Astrocyte of the hippocampus (primary cell): ENCODE measurements at regions not wholly inside any gene's neighbourhood (a gene's known extent, or its start where the extent isn't known, plus 50 kb on each side); places are given as distances from the start of the nearest gene placed in this dataset.
"Not testable (repeated sequence)": the region's sequence is repeated elsewhere in the genome, so short reads cannot be mapped to it uniquely, and the experiment has no call there.

ENCODE experiments used
- DNase-seq: peaks from one replicate; pipeline ENCODE4 v3.0.0; 2011; ENCODE audit warnings: low read depth, low spot score

DNA sequence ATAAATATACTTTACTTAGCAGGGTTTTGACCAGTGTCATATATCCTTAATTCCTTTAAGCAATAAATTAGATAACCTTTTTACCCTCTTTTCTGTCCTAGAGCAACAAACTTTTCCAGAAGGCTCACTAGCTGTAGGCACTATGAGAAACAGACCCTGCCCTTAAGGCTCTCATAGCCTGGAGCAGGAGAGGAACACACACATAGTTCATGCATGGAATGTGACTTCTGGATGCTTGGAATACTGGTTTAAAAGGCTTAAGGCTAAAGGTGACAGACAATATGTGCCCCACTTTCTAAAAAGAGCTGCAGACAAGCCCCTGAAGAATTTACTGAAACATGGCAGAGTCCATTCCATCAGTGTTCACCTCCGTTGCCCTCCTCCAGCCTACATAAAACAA lies 237.2 kb downstream of the TTC8 start:
- DNase-seq = no peak

DNA sequence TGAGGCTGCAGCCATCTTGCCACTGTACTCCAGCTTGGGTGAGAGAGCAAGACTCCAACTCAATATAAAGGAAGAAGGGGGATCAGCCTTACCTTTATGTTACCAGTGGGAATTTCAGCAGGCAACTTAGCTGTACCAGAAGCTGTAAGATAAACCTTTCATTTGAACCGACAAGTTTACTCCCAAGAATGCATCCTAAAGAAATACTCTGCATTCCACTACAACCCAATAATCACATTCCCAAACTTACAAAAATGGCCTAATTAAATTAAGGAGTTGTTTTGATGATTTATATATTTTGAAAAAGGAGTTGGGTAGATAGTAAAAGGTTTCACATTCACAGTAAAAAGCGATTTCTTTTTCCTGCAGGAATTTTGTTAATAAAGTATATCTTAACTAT lies 241.4 kb downstream of the TTC8 start:
- no peak for DNase-seq

DNA sequence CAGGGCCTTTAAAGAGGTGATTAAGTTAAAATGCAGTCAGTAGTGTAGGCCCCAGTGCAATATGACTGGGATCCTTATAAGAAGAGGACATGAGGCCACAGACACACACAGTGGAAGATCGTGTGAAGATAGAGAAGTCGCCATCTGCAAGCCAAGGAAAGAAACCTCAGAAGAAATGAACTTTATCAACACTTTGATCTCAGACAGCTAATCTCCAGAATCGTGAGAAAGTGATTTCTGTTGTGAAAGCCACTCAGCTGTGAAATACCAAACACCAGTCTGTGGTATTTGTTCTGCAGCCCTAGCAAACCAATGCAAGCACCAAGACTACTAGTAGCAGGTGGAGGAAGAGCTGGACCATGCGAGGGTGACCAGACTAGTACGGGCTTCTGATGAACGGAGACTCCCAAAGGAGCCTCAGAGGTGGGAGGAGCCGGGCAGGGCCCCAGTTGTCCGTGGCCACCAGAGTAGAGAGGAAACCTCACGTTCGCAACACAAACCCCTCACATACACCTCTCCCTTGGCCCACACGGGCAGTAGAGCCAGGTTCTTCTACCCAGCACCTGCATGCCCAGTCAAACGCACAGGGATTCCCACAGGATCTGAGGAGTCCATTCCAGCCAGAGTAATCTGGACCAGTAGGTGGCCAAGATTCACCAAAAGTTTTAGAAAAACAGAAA lies 243.0 kb downstream of the TTC8 start:
- DNase-seq = no peak

DNA sequence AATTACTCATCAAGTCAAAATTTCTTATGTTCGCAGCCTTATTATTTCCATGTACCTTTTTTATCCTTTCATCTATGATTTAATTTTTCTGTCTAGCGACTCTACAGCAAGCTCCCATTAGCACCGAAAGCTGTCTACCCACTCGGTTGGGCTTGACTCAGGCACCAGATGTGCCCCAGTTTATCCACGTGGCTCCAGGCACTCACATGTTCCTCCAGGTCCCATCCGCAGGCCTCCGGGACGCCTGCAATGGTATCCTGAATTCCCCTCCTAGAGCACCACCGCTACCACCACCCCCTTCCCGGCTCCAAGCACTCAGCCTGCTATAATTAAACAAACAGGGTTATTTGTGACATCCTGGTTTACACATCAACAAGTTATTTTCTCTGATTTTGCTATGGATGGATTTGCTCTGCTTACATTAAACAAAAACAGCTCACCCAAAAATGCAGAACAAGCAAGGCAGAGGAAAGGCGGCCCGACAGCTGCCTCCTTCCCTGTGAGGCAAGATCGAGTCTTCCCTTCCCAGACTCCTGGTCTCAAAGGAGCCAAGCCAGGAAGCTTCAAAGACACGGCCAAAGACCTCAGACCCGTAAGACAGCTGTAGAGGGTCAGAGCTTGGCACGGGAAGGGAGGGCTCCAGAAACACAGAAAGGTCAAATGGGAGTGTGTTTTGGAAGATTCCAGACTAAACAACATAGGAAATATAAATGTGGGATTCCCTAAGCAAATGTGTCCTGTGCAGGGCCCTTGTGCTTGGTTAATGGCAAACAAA lies 253.8 kb downstream of the TTC8 start:
- no peak for DNase-seq

GRCh38 chr14:89085231-89085731 lies 260.8 kb downstream of the TTC8 start:
- DNase-seq = no peak

GRCh38 chr14:89085737-89086382 lies 261.4 kb downstream of the TTC8 start:
- DNase-seq = no peak

DNA sequence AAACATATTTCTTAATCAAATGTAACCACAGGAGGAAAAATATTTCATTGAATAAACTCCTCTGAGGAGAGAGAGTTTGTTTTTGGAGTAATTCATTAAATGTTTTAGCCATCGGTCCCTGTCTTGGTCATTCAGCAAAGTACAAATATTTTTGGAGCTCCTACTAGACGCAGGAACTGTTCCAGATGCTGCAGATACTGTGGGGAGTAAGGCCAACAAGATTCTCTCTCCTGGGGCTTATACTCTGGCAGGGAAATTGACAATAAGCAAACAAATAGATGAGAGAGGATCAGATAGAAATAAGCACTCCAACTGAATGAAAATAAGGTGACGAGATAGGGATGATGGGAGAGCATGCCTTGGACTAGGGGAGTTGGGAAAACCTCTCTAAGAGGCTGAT lies 264.1 kb downstream of the TTC8 start:
- no peak for DNase-seq

DNA sequence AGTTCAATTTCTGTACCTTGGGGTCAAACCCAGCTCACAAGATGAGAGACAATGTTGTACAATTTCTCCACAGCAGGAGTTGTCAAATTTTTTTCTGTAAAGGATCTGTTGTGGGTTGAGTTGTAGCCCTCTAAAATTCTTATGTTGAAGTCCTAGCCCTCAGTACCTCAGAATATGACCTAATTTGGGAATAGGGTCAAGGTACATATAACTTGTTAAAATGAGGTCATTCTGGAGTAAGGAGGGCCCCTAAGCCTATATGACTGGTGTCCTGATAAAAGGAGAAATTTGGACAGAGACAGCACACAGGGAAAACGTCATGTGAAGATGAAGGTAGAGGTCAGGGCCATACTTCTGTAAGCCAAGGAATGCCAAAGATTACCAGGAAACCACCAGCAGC lies 264.9 kb downstream of the TTC8 start:
- no peak for DNase-seq

- DNase-seq = no peak
Observed at GRCh38 chr14:89091781-89092180, 267.3 kb downstream of the TTC8 start.

DNA sequence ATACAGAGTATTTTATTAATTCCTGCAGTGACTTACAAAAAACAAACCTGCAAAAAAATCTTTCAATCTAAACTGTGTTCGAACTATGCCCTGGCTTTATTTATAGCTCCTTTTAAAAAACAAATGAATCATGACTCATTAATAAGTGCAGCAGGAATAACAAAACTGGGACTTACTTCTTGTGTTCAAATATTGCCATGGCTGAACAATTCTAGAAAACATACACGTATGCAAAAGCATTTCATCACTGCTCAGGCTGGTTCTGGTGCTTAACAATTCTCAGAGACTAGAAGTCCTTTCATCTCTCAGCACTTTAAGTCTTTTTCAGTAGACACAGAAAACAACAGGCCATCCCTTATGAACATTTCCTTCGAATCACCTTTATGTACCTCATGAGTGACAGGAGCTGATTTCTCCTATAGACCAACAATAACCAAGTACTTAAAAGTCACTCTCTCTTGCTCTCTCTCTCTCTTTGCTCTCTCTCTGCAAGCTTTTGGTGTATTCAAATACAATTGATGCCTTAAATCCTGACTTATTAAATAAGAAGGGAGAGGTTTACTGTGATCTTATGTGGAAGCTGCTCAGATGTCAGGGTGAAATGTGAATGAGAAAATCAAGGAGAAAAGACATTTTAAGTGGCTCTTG lies 268.8 kb downstream of the TTC8 start:
- DNase-seq = no peak

- DNase-seq = no peak
Observed at GRCh38 chr14:89095036-89095435, 270.6 kb downstream of the TTC8 start.

- DNase-seq = no peak
Observed at GRCh38 chr14:89096946-89097345, 272.5 kb downstream of the TTC8 start.

DNA sequence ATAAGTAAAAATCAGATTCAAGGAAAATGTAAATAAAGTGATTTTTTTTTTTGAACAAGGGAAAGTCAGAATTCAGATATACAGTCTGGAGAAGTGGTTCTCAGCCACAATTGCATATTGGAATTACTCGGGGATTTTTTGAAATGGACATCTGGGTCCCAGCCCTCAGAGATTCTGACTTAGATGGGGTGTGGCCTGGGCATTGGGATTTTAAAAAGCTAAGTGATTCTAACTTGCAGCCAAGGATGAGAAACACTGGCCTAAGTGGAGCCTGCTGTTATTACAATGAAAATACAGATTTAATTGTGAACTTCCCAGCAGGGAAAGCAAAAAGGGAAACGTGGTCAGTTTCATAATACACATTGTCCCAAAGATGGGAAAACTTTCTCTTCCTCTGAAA lies 273.8 kb downstream of the TTC8 start:
- no peak for DNase-seq

DNA sequence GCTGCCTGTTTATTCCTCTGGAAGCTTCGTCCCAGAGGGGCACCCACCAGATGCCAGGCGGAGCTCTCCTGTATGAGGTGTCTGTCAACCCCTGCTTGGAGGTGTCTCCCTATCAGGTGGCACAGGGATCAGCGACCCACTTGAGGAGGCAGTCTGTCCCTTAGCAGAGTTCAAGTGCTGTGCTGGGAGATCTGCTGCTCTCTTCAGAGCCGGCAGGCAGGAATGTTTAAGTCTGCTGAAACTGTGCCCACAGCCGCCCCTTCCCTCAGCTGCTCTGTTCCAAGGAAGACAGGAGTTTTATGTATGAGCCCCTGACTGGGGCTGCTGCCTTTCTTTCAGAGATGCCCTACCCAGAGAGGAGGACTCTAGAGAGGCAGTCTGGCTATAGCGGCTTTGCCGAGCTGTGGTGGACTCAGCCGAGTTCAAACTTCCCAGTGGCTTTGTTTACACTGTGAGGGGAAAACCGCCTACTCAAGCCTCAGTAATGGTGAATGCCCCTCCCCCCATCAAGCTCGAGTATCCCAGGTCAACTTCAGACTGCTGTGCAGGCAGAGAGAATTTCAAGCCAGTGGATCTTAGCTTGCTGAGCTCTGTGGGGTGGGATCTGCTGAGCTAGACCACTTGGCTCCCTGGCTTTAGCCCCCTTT lies 279.8 kb downstream of the TTC8 start:
- not testable (repeated sequence) for DNase-seq

GRCh38 chr14:89104861-89105260 lies 280.4 kb downstream of the TTC8 start:
- not testable (repeated sequence) for DNase-seq
